ENCODE measurements at regions not wholly inside any gene's neighbourhood (a gene's known extent, or its start where the extent isn't known, plus 50 kb on each side); places are given as distances from the start of the nearest gene placed in this dataset.
"Not testable (repeated sequence)": the region's sequence is repeated elsewhere in the genome, so short reads cannot be mapped to it uniquely, and the experiment has no call there.

- no peak overlapping the region for H3K4me3 ChIP-seq (ENCODE audit: low read length in 2 of 2)
- H3K9me3 ChIP-seq (ENCODE audit: control insufficient read depth in 2 of 2, low read length in 2 of 2): no peaks in the 10 kb centered on the region
- no peak overlapping the region for H3K9ac ChIP-seq (ENCODE audit: low read length in 2 of 2)
- no peaks in the 10 kb centered on the region for H3K27me3 ChIP-seq (ENCODE audit: control insufficient read depth in 1 of 2, insufficient read depth in 2 of 2, low read length in 2 of 2)
- H3K27ac ChIP-seq (ENCODE audit: low read length): no peak overlapping the region
- H3K4me1 ChIP-seq (ENCODE audit: control insufficient read depth, insufficient read depth, low read length): no peaks in the 10 kb centered on the region
- no peaks in the 10 kb centered on the region for H3K36me3 ChIP-seq (ENCODE audit: control insufficient read depth in 2 of 2, insufficient read depth in 2 of 2, low read length in 2 of 2)
Observed at GRCh38 chr3:105277656-105278055, 89.1 kb upstream of the ALCAM start.

GRCh38 chr3:105278688-105279087 is 88.0 kb upstream of the ALCAM start:
- Histone ChIP-seq H3K27me3 (ENCODE audit: control insufficient read depth in 1 of 2, insufficient read depth in 2 of 2, low read length in 2 of 2) (no peaks in the 10 kb centered on the region), H3K9ac (ENCODE audit: low read length in 2 of 2) (no peak overlapping the region), H3K9me3 (ENCODE audit: control insufficient read depth in 2 of 2, low read length in 2 of 2) (no peaks in the 10 kb centered on the region)

GRCh38 chr3:105281989-105282388 is 84.7 kb upstream of the ALCAM start:
- Histone ChIP-seq H3K9me3 (ENCODE audit: control insufficient read depth in 2 of 2, low read length in 2 of 2) (no peaks in the 10 kb centered on the region), H3K9ac (ENCODE audit: low read length in 2 of 2) (no peak overlapping the region), H3K27ac (ENCODE audit: low read length) (no peak overlapping the region), H3K4me3 (ENCODE audit: low read length in 2 of 2) (no peak overlapping the region), H3K27me3 (ENCODE audit: control insufficient read depth in 1 of 2, insufficient read depth in 2 of 2, low read length in 2 of 2) (no peaks in the 10 kb centered on the region), H3K4me1 (ENCODE audit: control insufficient read depth, insufficient read depth, low read length) (no peaks in the 10 kb centered on the region), H3K36me3 (ENCODE audit: control insufficient read depth in 2 of 2, insufficient read depth in 2 of 2, low read length in 2 of 2) (no peaks in the 10 kb centered on the region)

More at GRCh38 chr3:105278688-105279087, 88.0 kb upstream of the ALCAM start:
- no peaks in the 10 kb centered on the region for H3K36me3 ChIP-seq (ENCODE audit: control insufficient read depth in 2 of 2, insufficient read depth in 2 of 2, low read length in 2 of 2)
- H3K27ac ChIP-seq (ENCODE audit: low read length): no peak overlapping the region
- no peak overlapping the region for H3K4me3 ChIP-seq (ENCODE audit: low read length in 2 of 2)
- no peaks in the 10 kb centered on the region for H3K4me1 ChIP-seq (ENCODE audit: control insufficient read depth, insufficient read depth, low read length)

- H3K27ac ChIP-seq (ENCODE audit: low read length): no peak overlapping the region
- no peaks in the 10 kb centered on the region for H3K27me3 ChIP-seq (ENCODE audit: control insufficient read depth in 1 of 2, insufficient read depth in 2 of 2, low read length in 2 of 2)
- no peaks in the 10 kb centered on the region for H3K36me3 ChIP-seq (ENCODE audit: control insufficient read depth in 2 of 2, insufficient read depth in 2 of 2, low read length in 2 of 2)
- no peak overlapping the region for H3K9ac ChIP-seq (ENCODE audit: low read length in 2 of 2)
- no peak overlapping the region for H3K4me3 ChIP-seq (ENCODE audit: low read length in 2 of 2)
- H3K9me3 ChIP-seq (ENCODE audit: control insufficient read depth in 2 of 2, low read length in 2 of 2): peaks cover 0 to under 1% of the 10 kb centered on the region in 2 donors
- no peaks in the 10 kb centered on the region for H3K4me1 ChIP-seq (ENCODE audit: control insufficient read depth, insufficient read depth, low read length)
Observed at GRCh38 chr3:105284876-105285275, 81.8 kb upstream of the ALCAM start.

- H3K27ac ChIP-seq (ENCODE audit: low read length): no peak overlapping the region
- H3K9ac ChIP-seq (ENCODE audit: low read length in 2 of 2): no peak overlapping the region
- no peak overlapping the region for H3K4me3 ChIP-seq (ENCODE audit: low read length in 2 of 2)
- no peaks in the 10 kb centered on the region for H3K4me1 ChIP-seq (ENCODE audit: control insufficient read depth, insufficient read depth, low read length)
- H3K9me3 ChIP-seq (ENCODE audit: control insufficient read depth in 2 of 2, low read length in 2 of 2): peaks cover 0 to 3% of the 10 kb centered on the region in 2 donors
- H3K36me3 ChIP-seq (ENCODE audit: control insufficient read depth in 2 of 2, insufficient read depth in 2 of 2, low read length in 2 of 2): no peaks in the 10 kb centered on the region
- no peaks in the 10 kb centered on the region for H3K27me3 ChIP-seq (ENCODE audit: control insufficient read depth in 1 of 2, insufficient read depth in 2 of 2, low read length in 2 of 2)
Observed at GRCh38 chr3:105285653-105286241, 81.0 kb upstream of the ALCAM start.

GRCh38 chr3:105293441-105293840 is 73.3 kb upstream of the ALCAM start:
- H3K9ac ChIP-seq (ENCODE audit: low read length in 2 of 2): no peak overlapping the region
- H3K9me3 ChIP-seq (ENCODE audit: control insufficient read depth in 2 of 2, low read length in 2 of 2): peaks cover 0 to 7% of the 10 kb centered on the region in 2 donors
- no peaks in the 10 kb centered on the region for H3K4me1 ChIP-seq (ENCODE audit: control insufficient read depth, insufficient read depth, low read length)
- no peak overlapping the region for H3K27ac ChIP-seq (ENCODE audit: low read length)
- H3K36me3 ChIP-seq (ENCODE audit: control insufficient read depth in 2 of 2, insufficient read depth in 2 of 2, low read length in 2 of 2): no peaks in the 10 kb centered on the region
- no peak overlapping the region for H3K4me3 ChIP-seq (ENCODE audit: low read length in 2 of 2)
- H3K27me3 ChIP-seq (ENCODE audit: control insufficient read depth in 1 of 2, insufficient read depth in 2 of 2, low read length in 2 of 2): no peaks in the 10 kb centered on the region

GRCh38 chr3:105296182-105296822 is 70.4 kb upstream of the ALCAM start:
- not testable (repeated sequence) for H3K9ac ChIP-seq (ENCODE audit: low read length in 2 of 2); H3K27ac ChIP-seq (ENCODE audit: low read length); H3K4me3 ChIP-seq (ENCODE audit: low read length in 2 of 2); H3K9me3 ChIP-seq (ENCODE audit: control insufficient read depth in 2 of 2, low read length in 2 of 2); H3K27me3 ChIP-seq (ENCODE audit: control insufficient read depth in 1 of 2, insufficient read depth in 2 of 2, low read length in 2 of 2); H3K36me3 ChIP-seq (ENCODE audit: control insufficient read depth in 2 of 2, insufficient read depth in 2 of 2, low read length in 2 of 2); H3K4me1 ChIP-seq (ENCODE audit: control insufficient read depth, insufficient read depth, low read length)

- Histone ChIP-seq H3K36me3 (ENCODE audit: control insufficient read depth in 2 of 2, insufficient read depth in 2 of 2, low read length in 2 of 2) (no peaks in the 10 kb centered on the region), H3K9me3 (ENCODE audit: control insufficient read depth in 2 of 2, low read length in 2 of 2) (peaks cover 5 to 6% of the 10 kb centered on the region in 2 donors), H3K4me3 (ENCODE audit: low read length in 2 of 2) (no peak overlapping the region), H3K9ac (ENCODE audit: low read length in 2 of 2) (no peak overlapping the region), H3K27me3 (ENCODE audit: control insufficient read depth in 1 of 2, insufficient read depth in 2 of 2, low read length in 2 of 2) (no peaks in the 10 kb centered on the region), H3K27ac (ENCODE audit: low read length) (no peak overlapping the region), H3K4me1 (ENCODE audit: control insufficient read depth, insufficient read depth, low read length) (no peaks in the 10 kb centered on the region)
Observed at GRCh38 chr3:105304487-105304886, 62.2 kb upstream of the ALCAM start.

- H3K36me3 ChIP-seq (ENCODE audit: control insufficient read depth in 2 of 2, insufficient read depth in 2 of 2, low read length in 2 of 2): no peaks in the 10 kb centered on the region
Observed at GRCh38 chr3:105315144-105315543, 51.6 kb upstream of the ALCAM start.

GRCh38 chr3:105315815-105316214 is 50.9 kb upstream of the ALCAM start:
- H3K4me1 ChIP-seq (ENCODE audit: control insufficient read depth, insufficient read depth, low read length): no peaks in the 10 kb centered on the region
- no peak overlapping the region for H3K9ac ChIP-seq (ENCODE audit: low read length in 2 of 2)
- H3K27ac ChIP-seq (ENCODE audit: low read length): no peak overlapping the region
- no peak overlapping the region for H3K4me3 ChIP-seq (ENCODE audit: low read length in 2 of 2)
- no peaks in the 10 kb centered on the region for H3K9me3 ChIP-seq (ENCODE audit: control insufficient read depth in 2 of 2, low read length in 2 of 2)
- no peaks in the 10 kb centered on the region for H3K36me3 ChIP-seq (ENCODE audit: control insufficient read depth in 2 of 2, insufficient read depth in 2 of 2, low read length in 2 of 2)
- no peaks in the 10 kb centered on the region for H3K27me3 ChIP-seq (ENCODE audit: control insufficient read depth in 1 of 2, insufficient read depth in 2 of 2, low read length in 2 of 2)

More at GRCh38 chr3:105315144-105315543, 51.6 kb upstream of the ALCAM start:
- Histone ChIP-seq H3K4me1 (ENCODE audit: control insufficient read depth, insufficient read depth, low read length) (no peaks in the 10 kb centered on the region), H3K4me3 (ENCODE audit: low read length in 2 of 2) (no peak overlapping the region), H3K9me3 (ENCODE audit: control insufficient read depth in 2 of 2, low read length in 2 of 2) (no peaks in the 10 kb centered on the region), H3K27ac (ENCODE audit: low read length) (no peak overlapping the region), H3K9ac (ENCODE audit: low read length in 2 of 2) (no peak overlapping the region), H3K27me3 (ENCODE audit: control insufficient read depth in 1 of 2, insufficient read depth in 2 of 2, low read length in 2 of 2) (no peaks in the 10 kb centered on the region)

- H3K36me3 ChIP-seq (ENCODE audit: control insufficient read depth in 2 of 2, insufficient read depth in 2 of 2, low read length in 2 of 2): no peaks in the 10 kb centered on the region
- H3K9me3 ChIP-seq (ENCODE audit: control insufficient read depth in 2 of 2, low read length in 2 of 2): no peaks in the 10 kb centered on the region
- no peak overlapping the region for H3K4me3 ChIP-seq (ENCODE audit: low read length in 2 of 2)
- H3K4me1 ChIP-seq (ENCODE audit: control insufficient read depth, insufficient read depth, low read length): no peaks in the 10 kb centered on the region
- no peaks in the 10 kb centered on the region for H3K27me3 ChIP-seq (ENCODE audit: control insufficient read depth in 1 of 2, insufficient read depth in 2 of 2, low read length in 2 of 2)
- no peak overlapping the region for H3K9ac ChIP-seq (ENCODE audit: low read length in 2 of 2)
- no peak overlapping the region for H3K27ac ChIP-seq (ENCODE audit: low read length)
Observed at GRCh38 chr3:105316331-105316730, 50.4 kb upstream of the ALCAM start.
